Activated T-cell treated with anti-CD3 and anti-CD28 coated beads, Interleukin-2, amount 50 U/mL, for 72 hours (primary cell): ENCODE measurements at regions not wholly inside any gene's neighbourhood (a gene's known extent, or its start where the extent isn't known, plus 50 kb on each side); places are given as distances from the start of the nearest gene placed in this dataset.
A peak's percentile ranks its signal among the peaks of the same experiment; 100 is the strongest.
"Not testable (repeated sequence)": the region's sequence is repeated elsewhere in the genome, so short reads cannot be mapped to it uniquely, and the experiment has no call there.

Experiments
- ATAC-seq, 2 donors: fragments of 150-1000 bp; cut with Tn5 transposase; replicated peaks in 1 of 2; 2 replicates each; pipeline ENCODE4 v1.10.0; 2021; ENCODE audit warnings: moderate library complexity in 2 of 2, mild to moderate bottlenecking in 1 of 2
- DNase-seq, 2 donors: peaks; one replicate each; pipeline ENCODE4 v3.0.0; 2021 to 2022; ENCODE audit warnings: mixed read lengths in 1 of 2
- H3K27ac Mint-ChIP-seq: one replicate; pipeline ENCODE4 v1.8.0; 2022; ENCODE audit warnings: mild to moderate bottlenecking, moderate library complexity, mixed read lengths
- H3K27me3 Mint-ChIP-seq: one replicate; pipeline ENCODE4 v1.8.0; 2022; ENCODE audit warnings: low read depth, mixed read lengths
- H3K36me3 Mint-ChIP-seq, 2 donors: one replicate each; pipeline ENCODE4 v1.8.0; 2022; ENCODE audit warnings: mixed read lengths in 2 of 2, mild to moderate bottlenecking in 1 of 2; ENCODE audit not compliant: insufficient read depth in 2 of 2
- H3K4me1 Mint-ChIP-seq: one replicate; pipeline ENCODE4 v1.8.0; 2022; ENCODE audit warnings: low read depth, mixed read lengths
- H3K4me3 Mint-ChIP-seq, 2 donors: one replicate each; pipeline ENCODE4 v1.8.0; 2022; ENCODE audit warnings: mild to moderate bottlenecking in 2 of 2, mixed read lengths in 2 of 2, moderate library complexity in 2 of 2
- H3K9me3 Mint-ChIP-seq, 2 donors: one replicate each; pipeline ENCODE4 v1.8.0; 2022; ENCODE audit warnings: mixed read lengths in 2 of 2

DNA sequence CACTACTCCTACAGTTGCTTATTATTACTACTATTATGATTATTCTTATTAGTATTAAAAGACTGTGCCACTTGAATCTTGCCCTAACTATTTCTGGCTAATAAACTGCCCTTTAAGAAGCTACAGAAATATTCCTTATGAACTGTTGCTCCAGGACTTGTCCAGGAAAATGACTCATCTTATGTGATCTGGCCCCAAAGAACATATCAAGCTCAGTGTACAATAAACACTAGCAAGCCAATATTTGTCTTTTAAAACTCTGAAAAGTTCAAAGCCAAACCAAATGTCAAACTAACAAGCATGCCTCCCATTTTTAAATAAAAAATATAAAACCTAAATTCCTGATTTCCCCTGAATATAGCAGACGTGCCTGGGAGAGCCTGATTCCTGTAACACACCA is 88.7 kb upstream of the SIM2 start:
- Mint-ChIP-seq H3K9me3 (peaks cover 2 to 4% of the 10 kb centered on the region in 2 donors), H3K27me3 (peaks cover 6% of the 10 kb centered on the region), H3K27ac (no peak overlapping the region), H3K36me3 (peaks cover 5% of the 10 kb centered on the region in 2 donors), H3K4me3 (no peak overlapping the region), H3K4me1 (no peaks in the 10 kb centered on the region)
- no peak for ATAC-seq
- DNase-seq: no peak

DNA sequence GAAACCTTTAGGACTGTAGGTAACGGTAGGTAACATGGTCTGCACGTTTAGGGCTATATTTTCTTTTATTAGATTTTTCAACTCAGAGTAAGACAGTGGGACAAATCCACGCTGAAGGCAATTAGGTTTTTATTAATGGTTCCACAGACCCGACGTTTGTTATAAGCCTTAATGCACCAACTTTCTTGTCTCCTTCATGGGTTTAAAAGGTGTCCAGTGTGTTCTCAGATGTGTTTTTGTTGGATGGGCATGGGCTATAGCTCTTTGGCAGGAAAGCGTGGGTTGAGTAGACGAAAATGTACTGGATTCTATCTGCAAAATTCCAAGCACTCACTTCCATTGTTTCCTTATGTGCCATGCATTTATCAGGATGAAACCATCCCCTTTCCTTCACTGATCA is 88.0 kb upstream of the SIM2 start:
- no peak for DNase-seq
- Mint-ChIP-seq H3K27me3 (peaks cover 6% of the 10 kb centered on the region), H3K36me3 (peaks cover 5% of the 10 kb centered on the region in 2 donors), H3K27ac (no peak overlapping the region), H3K9me3 (peaks cover 2 to 4% of the 10 kb centered on the region in 2 donors), H3K4me1 (no peaks in the 10 kb centered on the region), H3K4me3 (no peak overlapping the region)
- ATAC-seq: no peak

DNA sequence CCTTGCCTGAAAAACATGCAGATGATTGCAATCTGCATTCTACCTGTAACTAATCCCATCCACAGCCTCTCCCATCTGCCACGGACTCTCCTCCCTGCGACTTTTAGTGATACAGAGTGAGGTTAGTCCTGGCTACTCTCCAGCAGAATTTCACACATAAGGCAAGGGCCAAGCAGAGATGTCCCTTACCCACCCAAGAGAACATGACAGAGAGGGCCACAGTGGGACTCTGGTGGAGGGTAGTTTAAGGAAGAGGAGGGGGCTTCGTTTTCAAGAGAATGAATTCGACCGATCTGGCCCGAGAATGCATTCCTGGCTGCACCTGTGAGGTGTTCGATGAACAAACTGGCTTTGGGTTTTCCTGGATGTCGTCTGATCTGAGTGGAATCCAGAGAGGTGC is 87.5 kb upstream of the SIM2 start:
- no peaks in the 10 kb centered on the region for H3K4me1 Mint-ChIP-seq
- H3K27me3 Mint-ChIP-seq: peaks cover 6% of the 10 kb centered on the region
- ATAC-seq: no peak
- H3K36me3 Mint-ChIP-seq: peaks cover 5% of the 10 kb centered on the region in 2 donors
- DNase-seq: no peak
- H3K27ac Mint-ChIP-seq: no peak overlapping the region
- H3K9me3 Mint-ChIP-seq: peaks cover 2 to 4% of the 10 kb centered on the region in 2 donors
- no peak overlapping the region for H3K4me3 Mint-ChIP-seq

DNA sequence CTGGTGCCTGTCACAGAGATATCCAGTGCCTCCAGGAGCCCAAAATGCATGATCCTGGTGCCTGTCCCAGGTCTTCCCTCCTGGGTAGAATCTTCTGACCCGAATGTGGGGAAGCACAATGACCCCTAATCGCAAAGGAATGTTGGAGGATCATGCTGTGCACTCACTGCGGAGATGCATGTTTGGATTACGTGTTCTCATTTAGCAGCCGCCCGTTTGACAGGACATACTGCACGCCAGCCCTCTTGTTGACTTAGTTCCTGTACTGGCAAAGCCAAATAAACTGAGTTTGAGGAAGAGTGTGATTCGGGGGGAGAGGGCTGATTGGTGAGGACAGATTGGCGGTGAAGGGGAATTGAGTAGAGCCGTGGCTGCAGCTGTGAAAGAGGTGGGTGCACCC is 85.9 kb upstream of the SIM2 start:
- Mint-ChIP-seq H3K4me3 (no peak overlapping the region), H3K36me3 (peaks cover 5 to 9% of the 10 kb centered on the region in 2 donors), H3K4me1 (no peaks in the 10 kb centered on the region), H3K27ac (no peak overlapping the region), H3K9me3 (peaks cover 6 to 9% of the 10 kb centered on the region in 2 donors), H3K27me3 (peaks cover 6% of the 10 kb centered on the region)
- DNase-seq (no peak), ATAC-seq (no peak)

DNA sequence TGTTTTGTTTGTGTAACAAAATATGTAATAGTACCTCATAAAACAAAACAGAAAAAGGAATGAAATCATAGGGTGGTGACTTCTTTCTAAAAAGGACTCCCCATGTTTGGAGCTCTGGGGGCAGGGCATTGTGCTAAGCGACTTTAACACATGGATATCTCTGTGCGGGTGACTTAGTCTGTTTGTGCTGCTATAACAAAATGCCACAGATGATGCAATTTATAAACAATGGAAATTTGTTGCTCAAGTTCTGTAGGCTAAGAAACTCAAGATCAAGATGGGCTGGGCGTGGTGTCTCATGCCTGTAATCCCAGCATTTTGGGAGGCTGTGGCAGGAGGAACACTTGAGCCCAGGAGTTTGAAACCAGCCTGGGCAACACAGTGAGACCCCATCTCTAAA is 85.4 kb upstream of the SIM2 start:
- Mint-ChIP-seq H3K27me3 (peaks cover 6% of the 10 kb centered on the region), H3K4me3 (no peak overlapping the region), H3K27ac (no peak overlapping the region), H3K36me3 (peaks cover 5 to 9% of the 10 kb centered on the region in 2 donors), H3K4me1 (no peaks in the 10 kb centered on the region), H3K9me3 (peaks cover 6 to 9% of the 10 kb centered on the region in 2 donors)
- DNase-seq (no peak), ATAC-seq (no peak)

DNA sequence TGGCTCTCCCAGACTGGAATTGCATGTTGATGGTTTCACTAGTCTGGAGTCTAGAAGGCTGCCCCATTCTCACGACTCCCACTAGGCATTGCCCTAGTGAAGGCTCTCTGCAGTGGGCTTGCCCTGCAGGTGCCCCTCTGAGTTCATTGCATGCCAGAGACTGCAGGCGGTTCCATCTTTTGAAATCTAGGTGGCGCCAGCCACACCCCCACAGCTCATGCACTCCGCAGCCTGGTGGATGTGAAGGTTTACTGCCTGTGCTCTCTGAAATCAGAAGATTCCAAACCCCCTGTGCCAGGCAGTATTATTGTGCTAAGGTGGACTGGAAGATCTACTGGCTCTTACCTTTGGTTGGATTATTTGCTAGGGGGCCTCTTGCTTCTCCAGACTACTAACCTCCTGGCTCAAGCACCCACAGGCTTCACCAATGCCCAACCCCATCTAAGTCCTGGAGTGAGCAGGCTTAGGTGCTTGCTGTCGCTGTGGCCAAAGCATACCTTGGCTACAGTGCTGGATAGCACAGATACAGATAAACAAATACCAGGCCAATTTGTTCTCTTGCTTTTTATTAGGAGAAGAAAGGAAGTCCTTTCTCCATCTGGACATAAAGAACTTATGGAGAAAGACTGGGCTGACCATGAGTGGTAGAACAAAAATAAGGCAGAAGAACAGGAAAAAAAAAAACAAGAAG is 83.5 kb upstream of the SIM2 start:
- no peak overlapping the region for H3K4me3 Mint-ChIP-seq
- ATAC-seq (no peak), DNase-seq (no peak)
- peaks cover 6 to 13% of the 10 kb centered on the region in 2 donors for H3K36me3 Mint-ChIP-seq
- H3K27me3 Mint-ChIP-seq: peaks cover 6% of the 10 kb centered on the region
- H3K9me3 Mint-ChIP-seq: peaks cover 5 to 10% of the 10 kb centered on the region in 2 donors
- H3K4me1 Mint-ChIP-seq: no peaks in the 10 kb centered on the region
- H3K27ac Mint-ChIP-seq: no peak overlapping the region

DNA sequence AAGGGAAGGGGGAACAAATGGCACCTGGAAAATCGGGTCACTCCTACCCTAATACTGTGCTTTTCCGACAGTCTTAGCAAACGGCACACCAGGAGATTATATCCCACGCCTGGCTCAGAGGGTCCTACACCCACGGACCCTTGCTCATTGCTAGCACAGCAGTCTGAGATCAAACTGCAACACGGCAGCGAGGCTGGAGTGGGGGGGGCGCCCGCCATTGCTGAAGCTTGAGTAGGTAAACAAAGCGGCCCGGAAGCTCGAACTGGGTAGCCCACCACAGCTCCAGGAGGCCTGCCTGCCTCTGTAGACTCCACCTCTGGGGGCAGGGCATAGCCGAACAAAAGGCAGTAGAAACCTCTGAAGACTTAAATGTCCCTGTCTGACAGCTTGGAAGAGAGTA is 82.1 kb upstream of the SIM2 start:
- H3K27ac Mint-ChIP-seq, H3K4me1 Mint-ChIP-seq, DNase-seq, H3K27me3 Mint-ChIP-seq, H3K4me3 Mint-ChIP-seq, ATAC-seq: not testable (repeated sequence)
- peaks cover 7 to 12% of the 10 kb centered on the region in 2 donors for H3K9me3 Mint-ChIP-seq
- peaks cover 4 to 12% of the 10 kb centered on the region in 2 donors for H3K36me3 Mint-ChIP-seq

DNA sequence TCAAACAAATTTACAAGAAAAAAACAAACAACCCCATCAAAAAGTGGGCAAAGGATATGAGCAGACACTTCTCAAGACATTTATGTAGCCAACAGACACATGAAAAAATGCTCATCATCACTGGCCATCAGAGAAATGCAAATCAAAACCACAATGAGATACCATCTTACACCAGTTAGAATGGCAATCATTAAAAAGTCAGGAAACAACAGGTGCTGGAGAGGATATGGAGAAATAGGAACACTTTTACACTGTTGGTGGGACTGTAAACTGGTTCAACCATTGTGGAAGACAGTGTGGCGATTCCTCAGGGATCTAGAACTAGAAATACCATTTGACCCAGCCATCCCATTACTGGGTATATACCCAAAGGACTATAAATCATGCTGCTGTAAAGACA is 77.1 kb upstream of the SIM2 start:
- H3K4me3 Mint-ChIP-seq, DNase-seq, H3K27me3 Mint-ChIP-seq, H3K4me1 Mint-ChIP-seq, ATAC-seq, H3K27ac Mint-ChIP-seq: not testable (repeated sequence)
- peaks cover 4 to 10% of the 10 kb centered on the region in 2 donors for H3K36me3 Mint-ChIP-seq
- H3K9me3 Mint-ChIP-seq: peaks cover 10 to 16% of the 10 kb centered on the region in 2 donors

DNA sequence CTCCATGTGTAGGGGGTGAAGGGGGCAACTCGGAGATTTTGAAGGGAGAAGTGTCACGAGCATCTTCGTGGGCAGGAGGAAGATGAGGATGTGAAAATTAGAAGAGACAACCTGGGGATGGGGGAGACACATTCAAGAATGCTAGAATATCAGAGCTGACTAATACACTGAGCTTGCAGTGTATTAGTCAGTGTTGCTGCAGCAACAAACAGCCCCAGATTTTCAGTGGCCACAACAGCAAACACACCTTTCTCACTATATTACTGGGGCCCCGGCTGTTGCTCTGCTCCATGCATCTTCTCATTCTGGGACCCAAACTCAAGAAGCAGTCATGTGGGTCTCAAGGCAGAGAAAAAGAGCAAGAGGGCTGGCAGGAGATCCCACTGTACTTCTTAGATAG is 74.8 kb upstream of the SIM2 start:
- peaks cover 6 to 11% of the 10 kb centered on the region in 2 donors for H3K9me3 Mint-ChIP-seq
- H3K36me3 Mint-ChIP-seq: peaks cover 4 to 6% of the 10 kb centered on the region in 2 donors
- H3K27ac Mint-ChIP-seq: no peak overlapping the region
- no peak overlapping the region for H3K4me3 Mint-ChIP-seq
- no peak for ATAC-seq
- H3K4me1 Mint-ChIP-seq: no peaks in the 10 kb centered on the region
- DNase-seq: no peak
- no peaks in the 10 kb centered on the region for H3K27me3 Mint-ChIP-seq

DNA sequence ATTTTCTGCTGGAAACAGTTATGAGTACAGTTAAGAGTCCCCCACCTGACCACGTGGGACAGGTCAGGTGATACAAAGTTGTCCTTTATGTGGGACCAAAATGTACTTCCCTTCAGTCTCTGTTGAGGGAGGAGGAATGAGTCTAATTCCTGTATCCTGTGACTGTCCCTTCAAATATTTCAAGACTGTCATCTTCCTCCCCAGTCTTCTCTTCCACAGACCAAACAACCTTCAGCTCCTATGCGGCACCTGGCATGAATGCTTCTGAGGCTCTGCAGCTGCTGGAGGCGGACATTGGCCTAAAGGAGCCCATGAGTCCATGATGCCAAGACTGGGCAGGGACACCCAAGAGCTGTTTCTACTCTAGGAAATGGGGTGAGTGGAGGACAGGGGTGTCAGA is 72.1 kb upstream of the SIM2 start:
- Mint-ChIP-seq H3K9me3 (peaks cover 2 to 5% of the 10 kb centered on the region in 2 donors), H3K27ac (no peak overlapping the region)

DNA sequence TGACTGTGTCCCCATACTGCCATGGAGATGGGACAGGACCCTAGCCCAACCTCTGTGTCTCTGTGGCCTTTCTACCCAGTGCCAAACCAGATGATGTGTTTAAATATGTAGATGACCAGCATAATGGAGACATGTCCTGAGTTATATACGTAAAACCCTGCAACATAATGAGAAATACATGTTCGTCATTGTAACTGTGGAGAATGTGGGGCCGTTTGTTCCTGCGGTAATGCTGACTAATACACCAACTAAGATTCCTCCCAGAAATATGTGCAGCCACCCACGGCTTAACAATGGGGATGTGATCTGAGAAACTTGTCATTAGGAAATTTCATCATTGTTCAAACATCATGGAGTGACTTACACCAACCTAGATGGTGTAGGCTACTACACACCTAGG is 71.7 kb upstream of the SIM2 start:
- Mint-ChIP-seq H3K4me3 (no peak overlapping the region), H3K4me1 (no peaks in the 10 kb centered on the region), H3K36me3 (peaks cover 0 to 1% of the 10 kb centered on the region in 2 donors), H3K9me3 (peaks cover 2 to 5% of the 10 kb centered on the region in 2 donors), H3K27ac (no peak overlapping the region), H3K27me3 (no peaks in the 10 kb centered on the region)
- peak in 1 of 2 donors; percentile 60 for ATAC-seq
- DNase-seq: no peak

More for the DNA sequence above, 72.1 kb upstream of the SIM2 start:
- no peak overlapping the region for H3K4me3 Mint-ChIP-seq
- H3K36me3 Mint-ChIP-seq: peaks cover 0 to 1% of the 10 kb centered on the region in 2 donors
- DNase-seq (no peak), ATAC-seq (no peak)
- no peaks in the 10 kb centered on the region for H3K4me1 Mint-ChIP-seq
- no peaks in the 10 kb centered on the region for H3K27me3 Mint-ChIP-seq

DNA sequence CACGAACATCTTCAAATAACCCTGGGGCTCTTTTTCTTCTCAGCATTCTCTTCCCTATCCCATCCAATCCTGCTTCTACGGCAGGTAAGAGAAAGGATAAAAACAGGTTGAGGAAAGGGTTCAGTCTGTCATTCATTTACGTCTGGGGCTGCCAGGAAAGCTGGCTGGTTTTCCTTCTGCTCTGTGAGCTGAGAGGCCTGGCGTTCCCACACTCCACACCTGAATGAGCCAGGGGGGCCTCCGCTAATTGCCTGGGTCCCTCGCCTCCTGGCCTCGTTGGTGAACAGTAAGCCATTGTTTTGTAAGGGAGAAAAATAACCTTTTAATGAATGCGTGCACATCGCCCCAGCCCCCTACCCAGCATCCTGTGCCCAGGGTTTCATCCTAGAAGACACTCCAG is 70.8 kb upstream of the SIM2 start:
- no peaks in the 10 kb centered on the region for H3K36me3 Mint-ChIP-seq
- DNase-seq: no peak
- peaks cover 2 to 5% of the 10 kb centered on the region in 2 donors for H3K9me3 Mint-ChIP-seq
- ATAC-seq: no peak
- no peak overlapping the region for H3K4me3 Mint-ChIP-seq
- H3K27me3 Mint-ChIP-seq: no peaks in the 10 kb centered on the region
- H3K27ac Mint-ChIP-seq: no peak overlapping the region
- no peaks in the 10 kb centered on the region for H3K4me1 Mint-ChIP-seq

DNA sequence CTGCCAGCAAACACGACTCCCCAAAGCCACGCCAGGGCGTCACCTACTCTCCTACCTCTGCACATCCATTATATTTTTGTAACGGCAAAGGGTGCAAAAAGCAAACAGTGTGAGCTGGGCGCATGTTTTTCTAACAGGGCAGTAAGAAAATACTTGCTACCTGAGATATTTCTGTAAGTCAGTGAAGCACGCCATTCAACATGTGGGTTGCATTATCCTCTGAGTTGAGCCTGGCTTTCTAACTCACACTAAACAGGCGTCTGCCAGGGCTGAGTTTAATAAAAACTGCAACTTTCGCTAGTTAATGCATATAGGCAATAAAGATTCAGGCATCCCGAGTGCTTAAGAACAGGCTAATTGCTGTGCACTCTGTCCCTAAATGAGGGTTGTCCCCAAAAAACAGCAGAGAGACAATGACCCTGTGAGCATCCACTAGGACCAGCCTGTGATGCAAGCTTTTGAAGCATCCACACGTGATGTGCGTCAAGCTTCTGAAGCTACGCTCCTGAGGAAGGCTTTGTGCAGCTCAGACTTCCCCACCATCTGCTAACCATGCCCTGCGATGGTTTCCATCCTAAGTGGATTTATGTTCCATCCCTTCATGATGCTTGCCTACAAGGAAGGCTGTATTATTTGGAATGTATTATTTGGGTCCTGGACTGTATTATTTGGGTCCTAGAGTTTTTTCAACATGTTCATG is 70.0 kb upstream of the SIM2 start:
- Mint-ChIP-seq H3K27me3 (no peaks in the 10 kb centered on the region), H3K36me3 (no peaks in the 10 kb centered on the region), H3K27ac (no peak overlapping the region), H3K4me3 (no peak overlapping the region), H3K4me1 (no peaks in the 10 kb centered on the region), H3K9me3 (peaks cover 2 to 3% of the 10 kb centered on the region in 2 donors)
- DNase-seq (no peak), ATAC-seq (no peak)
